NCI-H2196 (cell line): ENCODE measurements at regions not wholly inside any gene's neighbourhood (a gene's known extent, or its start where the extent isn't known, plus 50 kb on each side); places are given as distances from the start of the nearest gene placed in this dataset.
"Not testable (repeated sequence)": the region's sequence is repeated elsewhere in the genome, so short reads cannot be mapped to it uniquely, and the experiment has no call there.

Experiments used
- DNase-seq: peaks from one replicate; lab custom pipeline; 2025; ENCODE audit not compliant: unreplicated experiment; lab: John Stamatoyannopoulos, UW

DNA sequence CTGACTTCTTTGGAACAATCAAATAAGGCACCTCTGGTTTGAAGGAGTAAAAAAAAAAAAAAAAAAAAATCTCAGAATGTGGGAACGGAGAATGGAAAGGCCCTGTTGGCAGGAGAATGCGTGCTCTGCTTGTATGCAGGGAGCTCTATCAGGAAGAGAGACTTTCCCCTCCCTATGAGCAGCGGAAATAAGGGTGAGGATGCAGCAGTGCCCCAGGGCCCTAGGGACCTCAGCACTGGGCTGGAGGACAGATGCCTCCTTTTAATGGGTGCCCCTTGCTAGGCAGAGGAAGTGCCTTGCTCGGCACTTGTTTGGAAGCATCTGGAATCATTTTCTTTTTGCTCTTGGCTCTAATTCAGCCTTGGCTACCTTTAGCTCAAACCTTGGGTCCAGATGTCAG lies 283.4 kb upstream of the NBPF12 start:
- not testable (repeated sequence) for DNase-seq

DNA sequence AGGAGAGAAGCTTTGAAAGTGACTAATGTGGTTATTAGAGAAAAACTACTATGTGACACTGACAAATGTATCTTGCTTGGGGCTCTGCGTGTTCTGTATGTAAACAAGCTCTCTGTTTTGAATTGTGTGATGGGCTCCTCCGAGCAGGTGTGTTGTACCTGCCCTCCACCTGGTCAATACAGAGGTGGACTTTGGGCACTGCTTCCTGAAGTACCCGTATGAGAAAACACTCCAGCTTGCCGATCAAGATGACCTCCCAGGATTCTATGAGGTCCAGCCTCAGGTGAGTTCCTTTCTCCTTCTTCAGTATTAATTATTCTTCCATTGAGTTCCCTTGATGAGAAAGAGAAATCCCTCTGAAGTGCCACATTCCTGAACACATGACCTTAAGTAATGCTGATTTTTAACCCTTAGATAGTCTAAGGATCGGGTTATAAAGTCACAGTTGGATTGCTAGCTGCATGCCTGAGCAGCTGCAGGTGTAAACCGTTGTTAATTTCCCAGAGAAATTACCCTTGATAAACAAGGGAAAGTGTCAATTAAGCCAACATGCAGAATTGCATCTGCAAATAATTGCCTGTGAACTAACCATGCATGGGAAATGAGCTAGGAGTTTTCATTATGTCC lies 292.0 kb upstream of the NBPF12 start:
- DNase-seq, result not testable (repeated sequence)

DNA sequence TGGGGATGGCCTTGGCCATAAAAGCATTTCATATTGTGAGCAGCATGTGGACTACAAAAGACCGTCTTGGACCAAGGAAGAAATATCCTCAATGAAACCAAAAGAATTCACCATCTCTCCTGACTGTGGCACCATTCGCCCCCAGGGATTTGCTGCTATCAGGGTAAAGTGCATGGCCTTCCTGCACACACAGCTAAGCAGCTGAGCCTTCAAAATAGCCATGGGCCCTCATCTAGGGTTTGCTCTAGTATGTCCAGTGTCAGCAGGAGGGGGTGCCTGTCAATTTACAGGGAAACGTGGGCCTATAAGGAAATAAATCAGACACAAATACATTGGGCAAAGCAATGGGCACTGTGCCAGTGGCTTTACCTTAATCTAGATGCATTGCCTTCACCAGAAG lies 296.6 kb upstream of the NBPF12 start:
- DNase-seq, result not testable (repeated sequence)

DNA sequence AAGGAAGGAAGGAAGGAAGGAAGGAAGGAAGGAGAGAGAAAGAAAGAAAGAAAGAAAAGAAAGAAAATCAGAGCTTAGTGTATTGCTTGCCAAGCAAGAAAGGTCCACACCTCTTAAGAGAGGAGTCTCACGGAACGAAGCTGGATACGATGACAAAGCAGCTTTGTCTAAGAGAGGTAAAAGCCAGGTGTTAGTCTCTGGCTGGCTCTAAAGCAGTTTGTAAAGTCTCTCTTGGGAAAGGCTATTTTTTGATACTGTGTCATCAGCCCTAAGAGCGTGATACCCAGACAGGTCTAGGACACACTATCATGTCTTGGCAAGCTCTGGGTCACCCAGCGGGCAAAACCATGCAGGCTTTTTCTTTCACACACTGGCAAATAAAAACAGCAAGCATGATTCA lies 297.5 kb upstream of the NBPF12 start:
- not testable (repeated sequence) for DNase-seq

DNA sequence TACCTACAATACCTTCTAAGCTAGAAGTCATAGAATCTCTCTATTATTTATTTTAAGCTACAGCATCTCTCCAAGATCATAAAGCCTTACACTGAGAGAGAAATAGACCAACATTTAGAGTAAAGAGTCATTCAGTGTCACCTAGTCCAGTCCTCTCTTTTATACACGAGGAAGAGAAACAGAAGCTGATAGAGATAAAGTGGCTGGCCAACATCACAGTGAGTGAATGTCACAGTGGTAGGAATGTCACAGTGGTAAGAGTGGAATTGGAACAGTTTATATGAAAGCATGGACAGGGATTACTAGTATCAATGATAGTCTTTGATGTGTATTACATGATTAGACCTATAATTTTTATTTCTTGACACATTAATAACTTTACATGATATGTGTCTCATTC lies 307.8 kb upstream of the NBPF12 start:
- DNase-seq, result not testable (repeated sequence)

DNA sequence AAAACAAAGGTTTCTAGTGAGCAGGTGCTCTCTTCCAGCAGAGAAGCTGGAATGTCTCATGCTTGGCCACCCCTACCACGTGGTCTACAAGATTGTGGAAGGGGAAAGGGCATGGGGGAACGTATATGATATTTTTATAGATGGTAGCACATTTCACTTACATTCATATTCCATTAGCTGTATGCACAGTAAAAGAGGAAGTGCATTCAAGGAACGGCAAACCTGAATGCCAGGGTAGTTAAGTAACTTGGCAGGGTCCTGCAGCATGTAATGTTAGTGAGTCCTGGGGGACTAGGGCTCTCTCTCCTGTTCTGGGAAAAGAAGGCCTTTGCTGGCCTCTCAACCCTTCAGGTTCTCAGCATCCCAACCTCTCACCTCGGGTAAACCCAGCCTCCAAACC lies 319.5 kb upstream of the NBPF12 start:
- DNase-seq, result not testable (repeated sequence)

DNA sequence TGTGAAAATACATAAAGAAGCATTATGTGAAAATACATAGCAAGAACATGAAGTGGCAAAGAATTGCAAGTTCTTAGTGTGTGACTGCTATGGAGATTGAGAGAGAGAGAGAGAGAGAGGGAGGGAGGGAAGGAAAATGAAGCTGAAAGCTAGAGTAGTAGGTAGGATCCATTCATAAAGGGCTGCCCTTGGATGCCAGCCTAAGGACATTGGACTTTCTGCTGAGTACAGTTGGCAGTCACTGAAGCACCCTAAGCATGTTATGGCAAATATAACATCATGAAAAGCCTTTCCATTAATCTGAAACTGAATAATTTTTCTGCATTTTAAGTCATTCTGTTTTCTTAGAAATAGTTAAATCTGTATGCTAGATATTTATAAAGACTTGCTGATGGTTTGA lies 333.4 kb upstream of the NBPF12 start:
- not testable (repeated sequence) for DNase-seq

DNA sequence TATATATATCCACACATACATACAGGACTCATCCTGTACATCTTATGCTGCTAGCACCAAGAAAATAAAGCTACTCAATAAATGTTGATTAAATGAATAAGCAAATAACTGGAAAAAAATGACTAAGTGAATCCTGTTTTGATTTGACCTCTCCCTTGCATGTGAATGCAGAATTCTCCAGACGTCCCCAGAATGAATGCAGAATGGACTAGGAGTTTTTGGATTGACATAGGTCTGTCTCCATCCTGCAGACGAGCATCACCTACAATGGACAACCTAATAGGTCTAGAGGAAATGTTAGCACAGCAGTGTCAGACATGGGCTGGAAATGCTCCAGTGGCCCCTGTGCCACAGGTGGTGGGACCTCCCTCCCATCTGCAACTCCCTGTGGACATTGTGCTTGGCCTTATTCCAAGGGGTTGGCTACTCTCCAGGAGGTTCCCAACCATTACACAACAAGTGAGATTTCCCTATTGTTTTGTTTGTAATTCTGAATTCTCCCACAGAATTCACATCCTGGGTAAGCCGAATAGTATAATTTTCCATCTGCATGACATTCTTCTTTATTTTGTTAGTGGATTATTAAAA lies 337.3 kb upstream of the NBPF12 start:
- not testable (repeated sequence) for DNase-seq

DNA sequence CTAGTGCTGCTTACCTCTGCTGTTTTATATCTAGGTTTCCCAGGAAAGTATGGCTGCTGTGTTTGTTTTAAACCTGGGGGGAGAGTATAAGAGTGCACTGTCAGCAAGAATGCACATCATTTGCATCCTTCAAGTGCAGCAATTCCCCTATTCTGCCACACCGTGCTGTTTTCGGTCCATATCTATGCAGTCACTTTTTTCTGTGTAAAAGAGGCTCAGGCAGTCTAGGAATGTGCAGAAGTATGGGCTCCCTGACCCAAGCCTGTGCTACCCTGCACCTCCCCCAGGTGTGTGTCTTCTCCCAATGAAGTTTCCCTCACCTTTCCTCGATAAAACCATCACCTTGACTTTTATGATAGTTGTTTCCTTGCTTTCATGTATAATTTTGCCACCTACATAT lies 338.2 kb upstream of the NBPF12 start:
- DNase-seq, result not testable (repeated sequence)

DNA sequence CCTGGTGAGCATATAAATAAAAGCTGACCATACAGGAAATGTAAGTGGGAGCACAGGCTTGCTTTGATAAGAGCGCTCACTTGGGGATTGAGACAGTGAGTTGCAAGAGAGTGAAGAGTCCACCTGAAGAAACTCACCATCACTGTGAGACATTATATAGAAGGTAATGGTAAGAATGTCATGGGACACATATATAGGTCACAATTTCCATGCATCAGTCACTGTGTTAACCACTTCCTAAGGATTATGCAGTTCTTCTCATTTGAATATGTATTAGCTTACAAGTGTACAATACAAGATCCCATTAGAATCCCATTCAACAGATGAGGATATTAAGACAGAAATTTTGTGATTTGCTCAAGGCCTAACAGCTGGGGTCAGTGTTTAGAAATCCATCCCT lies 352.4 kb upstream of the NOTCH2NLA start:
- DNase-seq, result not testable (repeated sequence)

DNA sequence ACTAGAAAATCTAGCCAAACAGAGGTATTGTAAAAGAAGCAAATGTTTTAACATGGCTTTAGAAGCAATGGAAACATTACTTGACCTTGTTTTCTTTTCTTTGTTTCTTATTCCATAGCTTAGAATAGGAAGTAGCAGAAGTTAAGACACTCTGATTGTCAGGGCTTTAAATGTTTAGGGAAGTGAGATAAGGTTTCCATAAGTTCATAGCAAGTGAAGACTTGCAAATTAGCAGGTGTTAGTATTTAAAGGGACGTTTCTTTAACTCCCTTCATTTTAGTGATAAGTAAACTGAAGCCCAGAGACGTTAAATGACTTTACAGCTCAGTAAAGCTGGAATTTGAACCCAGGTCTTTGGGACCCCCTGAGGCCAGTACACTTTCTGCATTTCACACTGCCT lies 338.7 kb upstream of the NOTCH2NLA start:
- not testable (repeated sequence) for DNase-seq

DNA sequence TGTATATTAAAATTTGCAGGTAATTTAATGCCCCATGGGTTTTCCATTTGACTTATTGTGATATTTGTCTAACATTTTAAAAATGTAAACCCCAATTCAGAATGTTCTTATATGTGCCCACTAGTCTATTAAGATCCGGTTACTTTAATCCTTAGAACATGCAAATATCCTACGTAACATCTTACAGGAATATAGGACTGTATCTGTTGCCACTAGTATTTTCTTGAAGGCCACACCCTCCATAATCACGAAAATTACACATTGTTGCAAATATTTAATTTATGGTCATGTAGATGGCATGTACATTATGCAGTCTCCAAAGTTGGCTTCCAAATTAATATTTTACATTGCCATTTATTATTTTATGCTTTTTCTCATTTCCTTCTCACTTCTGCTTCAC lies 329.2 kb upstream of the NOTCH2NLA start:
- not testable (repeated sequence) for DNase-seq

DNA sequence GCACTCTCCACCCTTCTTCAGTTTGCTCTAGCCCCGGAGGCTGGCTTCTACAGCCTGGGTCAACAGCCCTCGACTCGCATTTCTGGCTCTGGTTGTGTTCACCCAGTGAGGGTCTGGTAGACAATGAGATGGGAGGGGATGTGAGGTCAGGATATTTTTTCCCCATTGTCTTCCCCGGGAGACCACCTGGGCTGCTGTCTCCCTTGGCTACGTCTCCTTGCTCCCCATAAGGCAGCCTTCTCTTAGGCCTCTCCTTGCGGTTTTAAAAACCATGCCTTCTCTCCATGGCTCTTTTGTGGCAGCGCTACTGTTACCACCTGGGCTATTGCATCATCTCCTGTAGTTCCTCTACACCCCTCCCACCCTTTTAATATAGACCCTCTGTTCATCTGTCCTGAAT lies 327.6 kb upstream of the NOTCH2NLA start:
- not testable (repeated sequence) for DNase-seq

DNA sequence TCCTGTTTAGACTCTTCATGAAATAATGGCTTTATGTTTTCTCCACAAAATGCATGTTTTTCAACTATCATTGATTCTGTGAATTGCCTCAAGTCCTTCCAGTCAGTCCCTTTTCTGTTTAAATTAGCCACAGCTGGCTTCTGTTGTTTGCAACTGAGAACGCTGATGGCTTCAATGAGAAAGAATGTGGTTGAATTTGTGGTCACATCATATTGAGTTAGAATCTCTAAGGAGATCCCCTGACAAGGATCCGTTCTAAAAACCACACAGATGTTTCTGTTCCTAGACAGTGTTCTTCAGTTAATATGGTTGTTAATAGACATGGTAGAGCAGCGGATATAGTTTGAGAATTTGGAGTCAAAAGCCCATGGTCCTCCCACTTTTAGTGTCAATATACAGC lies 323.6 kb upstream of the NOTCH2NLA start:
- DNase-seq, result not testable (repeated sequence)

DNA sequence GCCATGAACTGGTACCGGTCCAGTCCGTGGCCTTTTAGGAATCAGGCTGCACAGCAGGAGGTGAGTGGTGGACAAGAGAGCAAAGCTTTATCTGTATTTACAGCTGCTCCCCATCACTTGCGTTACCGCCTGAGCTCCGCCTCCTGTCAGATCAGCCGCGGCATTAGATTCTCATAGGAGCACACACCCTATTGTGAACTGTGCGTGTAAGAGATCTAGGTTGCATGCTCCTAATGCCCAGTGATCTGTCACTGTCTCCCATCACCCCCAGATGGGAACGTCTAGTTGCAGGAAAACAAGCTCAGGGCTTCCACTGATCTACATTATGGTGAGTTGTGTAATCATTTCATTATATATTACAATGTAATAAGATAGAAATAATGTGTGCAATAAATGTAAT lies 319.9 kb upstream of the NOTCH2NLA start:
- not testable (repeated sequence) for DNase-seq

DNA sequence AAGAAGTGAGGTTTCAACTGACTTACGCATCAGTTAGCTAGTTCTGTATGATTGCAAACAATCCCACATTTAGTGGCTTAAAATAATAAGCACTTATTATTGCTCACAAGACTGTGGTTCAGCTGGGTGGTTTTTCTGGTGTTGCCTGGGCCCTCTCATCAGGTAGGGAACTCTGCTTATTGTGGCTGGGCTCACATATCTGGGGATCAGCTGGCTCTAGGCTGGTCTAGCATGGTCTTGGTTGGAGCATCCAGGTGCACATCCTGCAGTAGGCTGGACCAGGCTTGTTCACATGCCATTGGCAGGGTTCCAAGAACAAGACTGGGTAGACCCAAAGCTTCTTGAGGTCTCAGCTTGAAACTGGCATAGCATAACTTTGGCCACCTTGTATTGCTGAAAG lies 317.4 kb upstream of the NOTCH2NLA start:
- not testable (repeated sequence) for DNase-seq

DNA sequence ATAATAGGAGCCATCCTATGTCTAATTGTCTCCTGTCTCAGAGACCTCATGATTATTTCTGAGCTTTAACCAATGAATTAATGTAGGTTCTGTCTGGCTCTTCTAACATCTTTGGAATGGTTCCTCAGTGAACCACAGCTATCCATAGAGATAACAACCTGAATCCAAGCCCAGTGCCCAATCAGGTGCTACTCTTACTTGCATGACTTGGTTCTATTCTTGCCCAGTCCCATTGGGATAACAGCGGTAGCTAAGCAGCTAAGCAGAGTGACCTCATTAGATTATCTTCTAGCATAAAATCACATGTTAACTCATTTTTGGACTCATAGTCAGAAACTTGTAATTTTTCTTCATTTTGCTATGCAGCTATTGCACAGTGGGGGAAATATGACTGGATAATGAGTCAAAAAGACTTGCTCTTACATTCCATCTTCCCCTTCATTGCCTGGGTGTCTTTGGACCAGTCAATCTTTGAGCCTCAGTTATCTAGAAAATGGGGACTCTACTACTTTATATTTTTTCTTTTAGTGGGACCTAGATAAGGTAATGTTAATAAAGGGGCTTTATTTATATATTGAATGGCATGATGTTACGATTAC lies 309.1 kb upstream of the NOTCH2NLA start:
- DNase-seq, result not testable (repeated sequence)

DNA sequence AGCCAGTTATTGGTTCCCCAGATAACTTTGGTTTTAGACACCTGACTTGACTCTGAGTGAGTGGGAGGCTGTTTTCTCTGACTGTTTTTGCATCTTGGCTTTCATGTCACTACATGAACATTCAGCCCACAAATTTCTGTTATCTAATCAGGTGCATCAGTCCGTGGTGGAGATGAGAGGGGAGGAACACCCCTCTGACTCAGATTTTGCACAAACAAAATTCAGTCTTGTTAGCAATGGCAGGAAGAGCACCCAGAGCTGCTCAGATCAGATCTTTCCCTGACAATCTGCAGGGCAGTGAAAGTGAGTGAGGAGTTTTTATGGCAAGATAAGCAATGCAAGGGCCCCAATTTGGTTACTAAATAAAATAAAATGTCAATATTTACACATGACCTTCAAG lies 307.2 kb upstream of the NOTCH2NLA start:
- not testable (repeated sequence) for DNase-seq

DNA sequence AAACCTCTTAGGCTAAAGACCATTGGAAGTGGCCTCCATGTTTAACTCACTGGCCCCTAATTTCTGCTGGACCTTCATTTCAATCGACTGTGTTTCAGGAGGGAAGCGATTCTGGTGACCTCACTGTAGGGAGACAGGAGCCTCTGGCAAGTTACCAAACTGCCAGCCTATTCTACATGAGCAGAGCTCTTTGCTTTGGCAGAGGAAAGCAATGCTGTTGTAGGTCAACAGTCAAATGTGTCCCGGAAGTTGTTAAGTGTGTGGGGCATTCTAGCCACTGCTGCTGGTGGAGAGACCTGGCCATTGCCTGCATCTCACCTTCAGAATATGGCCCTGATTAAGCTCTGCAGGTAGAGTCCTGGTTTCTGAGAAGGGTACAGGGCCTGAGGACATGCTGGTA lies 306.8 kb upstream of the NOTCH2NLA start:
- not testable (repeated sequence) for DNase-seq

DNA sequence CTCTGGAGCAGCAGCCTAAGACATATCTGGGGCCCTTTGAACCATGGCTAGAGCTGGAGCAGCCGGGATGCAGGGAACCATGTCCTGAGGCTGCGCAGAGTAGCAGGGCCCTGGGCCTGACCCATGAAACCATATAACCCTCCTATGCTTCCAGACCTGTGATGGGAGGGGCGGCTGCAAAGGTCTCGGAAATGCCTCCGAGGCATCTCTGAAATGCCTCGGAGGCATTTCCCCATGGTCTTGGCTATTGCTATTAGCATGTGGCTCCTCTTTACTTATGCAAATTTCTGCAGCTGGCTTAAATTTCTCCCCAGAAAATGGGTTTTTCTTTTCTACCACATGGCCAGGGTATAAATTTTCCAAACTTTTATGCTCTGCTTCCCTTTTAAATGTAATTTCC lies 302.1 kb upstream of the NOTCH2NLA start:
- not testable (repeated sequence) for DNase-seq

DNA sequence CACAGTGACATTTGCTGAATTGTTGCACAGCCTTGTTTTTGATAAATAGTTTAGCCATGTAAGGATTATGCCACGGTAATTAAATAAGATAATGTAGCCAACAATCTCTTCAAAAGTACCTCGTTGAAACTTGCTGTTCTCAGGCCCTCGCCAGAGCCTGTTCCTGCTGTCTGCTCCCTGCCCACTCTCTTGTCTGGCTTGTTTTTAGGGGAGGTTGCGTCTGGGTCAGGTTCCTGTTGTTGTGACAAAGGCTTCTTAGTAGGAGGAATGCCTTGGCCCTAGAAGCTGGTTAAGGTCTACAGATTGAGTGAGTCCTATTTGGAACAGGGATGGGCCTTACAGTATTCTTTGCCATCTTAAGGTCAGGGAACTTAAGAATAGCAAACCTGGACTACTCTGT lies 294.0 kb upstream of the NOTCH2NLA start:
- DNase-seq, result not testable (repeated sequence)

DNA sequence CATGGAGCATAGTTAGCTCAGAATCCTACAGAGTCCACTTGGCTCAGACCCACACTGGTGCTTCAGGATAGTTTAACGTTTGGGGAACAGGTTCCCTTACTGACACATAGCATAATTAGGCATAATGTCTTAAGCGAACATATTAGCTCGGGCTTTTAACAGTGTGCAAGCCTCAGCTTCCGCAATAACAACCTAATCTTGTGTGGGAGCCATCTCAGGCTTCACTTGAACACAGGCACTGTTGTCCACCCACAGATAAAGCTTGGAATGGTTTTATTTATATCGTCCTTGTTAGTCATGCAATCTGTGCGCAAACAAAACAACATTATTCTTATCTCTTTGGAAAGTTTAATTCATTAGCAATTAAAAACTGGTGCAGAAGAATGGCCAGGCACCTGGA lies 293.5 kb upstream of the NOTCH2NLA start:
- DNase-seq, result not testable (repeated sequence)
